DMS53 treated with DMSO at 0.1 percent for 48 hours (cell line): ENCODE measurements at regions not wholly inside any gene's neighbourhood (a gene's known extent, or its start where the extent isn't known, plus 50 kb on each side); places are given as distances from the start of the nearest gene placed in this dataset.
A peak's percentile ranks its signal among the peaks of the same experiment; 100 is the strongest.

Source experiments
- DNase-seq: peaks from one replicate; lab custom pipeline; 2025; ENCODE audit not compliant: unreplicated experiment; lab: John Stamatoyannopoulos, UW

DNA sequence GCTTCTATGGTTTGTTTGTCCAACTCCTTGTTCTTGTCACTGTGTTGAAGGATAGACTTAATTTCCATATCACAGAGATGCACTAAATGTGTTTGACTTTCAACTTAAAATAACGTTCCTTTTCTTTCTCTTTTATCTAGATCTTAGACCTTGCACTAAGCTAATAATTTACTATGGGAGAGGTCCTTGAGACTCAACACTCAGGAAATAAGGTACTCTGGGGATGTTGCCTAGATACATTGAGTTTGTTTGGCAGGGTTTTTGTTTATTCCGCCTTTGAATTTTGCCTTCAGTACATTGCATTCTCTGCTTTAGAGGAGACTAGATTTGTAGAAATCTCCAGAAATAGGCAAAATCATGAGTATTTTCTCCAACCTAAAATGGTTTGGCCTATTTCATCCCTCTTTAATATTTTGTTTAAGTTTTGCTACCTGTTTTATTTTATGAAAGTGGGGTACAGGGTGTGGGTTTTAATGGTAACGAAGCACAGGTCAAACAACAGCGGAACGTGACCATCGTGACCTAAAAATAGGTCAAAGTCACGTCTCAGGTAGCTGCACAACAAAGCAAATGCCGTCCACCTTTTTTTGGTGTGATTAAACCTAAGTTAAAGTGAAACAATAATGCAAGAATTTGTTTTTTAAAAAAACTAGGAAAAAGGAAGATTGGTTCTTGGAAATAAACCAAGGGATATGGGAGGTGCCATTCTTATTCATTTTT lies 115.3 kb upstream of the CPSF6 start:
- peak; percentile 71 for DNase-seq

DNA sequence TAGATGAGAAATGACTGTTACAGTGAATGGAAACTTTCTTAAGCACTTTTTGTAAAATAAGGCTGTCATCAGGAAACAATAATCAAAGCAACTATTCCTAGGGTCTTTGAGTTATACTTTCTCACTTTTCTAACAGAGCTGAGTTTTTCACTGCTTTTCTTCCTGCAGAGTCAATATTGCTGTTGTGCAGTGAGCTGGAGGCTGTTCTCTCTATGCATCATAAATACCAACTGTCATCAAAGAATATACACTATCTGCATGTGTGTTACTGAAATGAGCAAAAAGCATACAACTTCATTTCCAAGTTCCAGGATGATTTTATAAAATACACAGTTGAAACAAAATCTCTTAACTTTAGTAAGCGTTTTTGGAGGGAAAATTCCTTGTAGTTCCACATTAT lies 110.4 kb upstream of the CPSF6 start:
- no peak for DNase-seq

DNA sequence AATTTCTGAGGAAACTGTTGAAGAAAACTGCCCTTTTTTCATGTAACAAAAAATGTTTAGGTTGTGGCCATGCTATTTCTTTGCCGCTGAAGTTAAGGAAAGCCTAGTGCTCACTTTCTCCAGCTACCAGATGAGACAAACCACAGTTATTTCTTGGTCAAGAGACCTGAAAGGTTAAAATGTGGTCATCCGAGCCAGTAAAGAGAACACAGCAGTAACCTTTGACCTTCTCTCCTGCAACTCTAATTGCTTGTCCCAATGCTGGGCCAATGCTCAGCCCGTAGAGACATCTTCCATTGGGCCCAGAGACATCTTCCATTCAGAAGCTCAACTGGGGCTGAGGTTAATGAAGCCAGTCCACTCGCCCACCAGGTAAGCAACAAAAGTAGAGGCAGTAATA lies 109.8 kb upstream of the CPSF6 start:
- no peak for DNase-seq

DNA sequence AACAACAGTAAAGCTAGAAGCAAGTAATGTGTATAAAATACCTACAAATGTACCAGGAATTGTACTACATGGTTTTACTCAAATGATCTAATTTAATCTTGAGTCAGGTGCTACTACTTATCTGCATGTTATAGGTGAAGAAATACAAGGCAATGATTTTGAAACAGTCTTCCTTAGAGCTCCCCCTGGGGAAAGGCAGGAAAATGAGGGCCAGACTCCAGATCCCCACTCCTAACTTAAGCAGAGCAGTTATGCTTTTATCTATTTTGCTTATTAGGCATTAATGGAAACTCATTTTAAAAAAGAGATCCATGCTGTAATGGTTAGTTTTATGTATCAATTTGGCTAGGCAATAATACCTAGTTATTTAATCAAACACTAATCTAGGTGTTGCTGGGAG lies 109.3 kb upstream of the CPSF6 start:
- no peak for DNase-seq

DNA sequence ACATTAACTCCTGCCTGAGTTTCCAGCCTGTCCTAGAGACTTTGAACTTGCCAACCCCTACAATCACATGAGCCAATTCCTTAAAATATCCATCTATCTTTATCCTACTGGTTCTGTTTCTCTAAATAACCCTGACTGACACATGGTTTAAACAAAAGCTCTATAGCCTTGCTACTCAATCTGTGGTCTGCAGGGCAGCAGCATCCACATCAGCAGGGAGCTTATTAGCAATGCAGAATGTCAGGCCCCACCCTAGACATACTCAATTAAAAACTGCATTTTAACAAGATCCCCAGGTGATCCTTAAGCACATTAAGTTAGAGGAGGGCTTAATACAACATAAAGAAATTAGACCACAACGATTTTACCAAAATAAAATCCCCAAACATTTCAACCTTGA lies 108.3 kb upstream of the CPSF6 start:
- no peak for DNase-seq

DNA sequence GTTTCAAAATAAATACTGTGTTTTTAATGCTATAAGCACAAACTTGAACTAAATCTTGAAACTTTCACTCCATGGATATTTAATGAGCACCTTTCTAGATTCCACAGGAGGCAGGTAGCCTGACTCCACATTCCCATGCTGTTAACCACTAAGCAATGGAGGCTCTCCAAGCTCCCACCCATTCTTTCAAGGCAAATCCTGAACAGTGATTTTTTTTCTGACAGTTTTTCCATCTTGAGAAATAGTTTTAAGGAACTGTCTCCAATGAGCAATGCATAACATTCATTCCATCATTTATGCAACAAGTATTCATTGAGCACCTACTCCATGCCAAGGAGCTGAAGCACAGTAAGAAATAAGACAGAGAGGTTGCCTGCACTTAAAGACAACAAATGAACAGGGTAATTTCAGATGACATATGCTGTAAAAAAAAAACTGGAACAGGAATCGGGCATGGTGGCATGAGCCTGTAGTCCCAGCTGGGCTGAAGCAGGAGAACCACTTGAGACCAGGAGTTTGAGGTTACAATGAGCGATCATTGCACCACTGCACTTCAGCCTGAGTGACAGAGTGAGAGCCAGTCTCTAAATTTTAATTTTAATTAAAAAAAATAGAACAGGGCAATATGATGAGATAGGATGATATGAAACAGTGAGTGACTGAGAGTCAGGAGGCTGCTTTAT lies 102.3 kb upstream of the CPSF6 start:
- no peak for DNase-seq

DNA sequence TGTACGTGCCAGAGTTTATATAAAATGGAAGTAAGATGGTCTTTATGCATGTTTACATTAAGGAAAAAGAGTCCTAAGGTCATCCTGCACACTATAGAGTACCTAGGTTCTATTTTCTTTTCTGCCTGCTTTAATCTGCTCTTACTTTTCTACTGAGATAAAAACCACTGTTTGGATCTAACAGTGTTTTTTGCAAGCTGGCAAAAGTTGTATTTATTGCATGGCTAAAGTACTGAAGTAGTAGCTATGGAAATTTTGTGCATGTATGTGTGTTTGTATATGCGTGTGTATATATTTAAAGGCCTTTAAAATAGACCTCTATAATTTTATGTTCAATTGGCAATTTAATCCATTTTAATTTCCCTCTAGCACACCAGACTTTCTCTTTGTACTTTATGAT lies 98.3 kb upstream of the CPSF6 start:
- no peak for DNase-seq

DNA sequence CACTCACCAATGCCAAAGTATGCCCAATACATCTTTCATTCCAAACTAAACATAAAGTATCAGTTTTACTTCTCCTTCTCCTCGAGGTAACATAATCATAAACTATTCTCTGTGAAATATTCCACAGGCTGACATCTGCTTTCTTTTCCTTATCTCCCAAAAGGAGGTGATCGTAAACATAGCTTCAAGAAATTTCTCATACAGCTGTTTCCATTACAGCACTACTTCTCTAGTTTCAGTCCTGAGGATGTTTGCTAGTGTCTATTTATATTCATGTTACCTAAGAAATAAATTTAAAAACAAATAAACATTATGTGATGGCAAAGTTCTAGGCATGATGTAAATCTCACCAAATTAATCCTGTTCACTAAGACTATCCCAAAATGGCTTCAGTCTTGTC lies 90.1 kb upstream of the CPSF6 start:
- no peak for DNase-seq

DNA sequence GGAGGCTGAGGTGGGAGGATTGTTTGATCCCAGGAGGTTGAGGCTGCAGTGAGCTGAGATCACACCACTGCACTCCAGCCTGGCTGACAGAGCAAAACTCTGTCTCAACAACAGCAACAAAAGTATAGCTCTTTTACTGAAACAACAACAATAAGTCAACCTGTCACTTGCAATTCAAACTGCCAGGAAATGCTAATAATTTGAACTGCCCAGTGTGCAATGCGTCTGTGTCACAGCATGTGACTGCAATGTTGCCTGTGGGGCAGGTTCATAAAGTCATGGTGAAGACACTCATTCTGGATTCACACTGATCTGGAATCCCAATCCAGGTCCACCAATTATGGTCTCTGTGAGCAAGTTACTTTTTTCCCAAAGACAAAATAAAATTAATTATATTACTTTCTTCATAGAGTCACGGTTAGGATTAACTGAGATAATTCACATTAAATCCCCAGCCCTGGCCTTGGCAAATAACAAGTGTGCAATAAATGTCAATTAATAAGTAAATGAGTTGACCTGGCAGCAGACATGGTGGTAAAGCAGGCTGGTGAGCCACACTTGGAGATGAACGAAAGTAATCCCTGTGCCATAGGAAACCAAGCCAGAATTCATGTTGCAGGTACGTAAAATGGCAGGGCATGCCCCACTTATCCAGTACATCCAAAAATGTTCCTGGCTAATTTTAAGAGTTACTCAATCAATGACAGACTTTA lies 89.1 kb upstream of the CPSF6 start:
- DNase-seq: no peak

DNA sequence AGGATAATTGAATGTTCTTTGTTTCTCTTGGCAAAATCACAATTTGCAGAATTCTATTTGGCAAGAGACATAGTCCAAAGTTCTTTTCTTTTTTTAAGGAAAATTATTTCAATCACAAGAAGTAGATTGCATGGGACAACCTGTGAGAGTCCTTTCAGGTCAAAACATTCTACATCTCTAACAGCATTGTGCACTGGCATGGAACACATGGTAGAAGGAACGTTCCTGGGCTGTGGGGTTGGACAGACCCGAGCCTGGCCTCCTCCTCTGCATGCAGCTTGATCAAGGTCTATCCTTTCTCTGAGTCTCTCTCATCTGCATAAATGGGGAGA lies 88.6 kb upstream of the CPSF6 start:
- DNase-seq: no peak

DNA sequence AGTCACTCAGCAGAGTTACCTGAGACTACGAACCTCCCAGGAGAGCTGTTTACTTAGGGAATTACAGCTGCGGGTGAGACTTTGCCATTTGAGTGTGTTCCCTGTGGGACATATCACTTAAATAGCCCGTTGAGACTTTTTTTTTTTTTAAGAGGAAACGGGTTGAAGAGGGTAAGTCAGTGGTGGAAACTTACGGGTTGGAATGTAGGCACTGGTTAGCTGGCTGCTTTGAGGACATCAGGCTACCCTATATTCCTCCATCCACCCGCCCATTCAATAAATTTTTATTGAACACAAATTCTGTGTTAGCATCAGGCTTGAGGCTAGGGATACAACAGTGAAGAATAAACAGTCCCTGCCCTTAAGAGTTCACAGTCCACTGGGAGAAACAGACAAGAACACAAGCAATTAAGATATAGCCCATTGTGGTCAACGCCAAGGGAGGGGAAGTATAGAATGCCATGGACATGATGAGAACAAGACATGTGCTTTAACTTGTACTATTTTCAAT lies 88.1 kb upstream of the CPSF6 start:
- peak; percentile 55 for DNase-seq

DNA sequence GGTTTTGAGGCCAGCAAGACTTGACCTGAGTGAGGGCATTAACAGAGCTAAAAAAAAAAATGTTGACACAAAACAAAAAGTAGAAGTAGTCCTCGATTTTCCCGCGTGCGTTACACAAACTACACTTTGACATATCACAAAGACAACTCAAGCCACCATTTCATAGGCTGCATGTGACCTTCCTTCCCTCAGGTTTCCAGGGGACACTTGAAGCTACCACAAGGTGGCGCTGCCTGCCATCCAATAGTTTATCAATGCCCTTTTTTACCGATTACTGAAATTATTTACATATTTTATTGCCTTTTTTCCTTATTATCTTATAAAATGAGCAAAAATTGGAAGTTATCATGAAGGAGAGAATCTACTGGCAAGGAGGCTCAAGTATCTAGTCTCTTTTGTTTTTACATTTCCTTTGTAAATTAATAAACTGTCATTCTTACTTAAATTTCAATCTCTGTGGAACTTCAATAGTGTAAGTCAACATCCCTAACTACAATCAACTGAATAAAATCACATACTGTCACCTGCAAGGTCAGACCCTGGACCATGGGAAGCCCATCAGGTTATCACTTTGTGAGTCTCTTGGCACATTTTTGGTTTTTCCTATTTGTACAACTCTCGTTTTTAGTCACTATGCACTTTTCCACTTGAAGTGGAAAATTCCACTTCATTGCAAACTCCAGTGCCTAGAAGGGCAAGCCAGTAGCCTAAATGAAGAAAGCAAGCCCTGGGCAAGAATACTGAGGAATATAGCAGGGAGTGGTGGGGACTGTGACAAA lies 84.6 kb upstream of the CPSF6 start:
- DNase-seq: peak; percentile 75

DNA sequence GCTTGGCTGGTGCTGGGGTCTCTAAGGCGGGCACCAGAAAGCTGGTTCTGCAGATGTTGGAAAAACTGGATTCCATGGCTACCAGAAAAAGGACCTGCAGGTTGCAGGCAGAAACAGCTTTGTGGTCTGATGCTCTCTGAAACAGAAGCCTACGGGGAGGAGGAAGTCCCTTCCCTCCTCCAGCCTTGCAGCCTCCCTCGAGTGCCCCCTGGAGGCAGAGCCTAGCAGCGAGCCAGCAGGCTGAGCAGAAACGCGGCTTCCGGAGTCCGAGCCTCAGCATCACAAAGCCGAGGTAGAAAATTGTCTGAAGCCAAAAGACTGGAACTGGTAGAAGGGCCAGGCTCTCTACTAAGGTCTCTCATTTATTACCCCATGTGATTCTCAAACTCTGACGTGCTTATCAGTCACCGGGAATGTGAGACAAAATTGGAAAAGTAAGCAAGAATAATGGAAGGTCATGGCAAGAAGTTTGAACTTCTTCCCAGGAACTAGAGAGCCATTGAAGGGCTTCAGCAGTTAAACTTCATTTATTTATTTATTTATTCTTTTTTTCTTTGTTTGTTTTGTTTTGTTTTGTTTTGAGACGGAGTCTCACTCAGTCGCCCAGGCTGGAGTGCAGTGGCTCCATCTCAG lies 82.2 kb upstream of the CPSF6 start:
- DNase-seq: peak; percentile 92

DNA sequence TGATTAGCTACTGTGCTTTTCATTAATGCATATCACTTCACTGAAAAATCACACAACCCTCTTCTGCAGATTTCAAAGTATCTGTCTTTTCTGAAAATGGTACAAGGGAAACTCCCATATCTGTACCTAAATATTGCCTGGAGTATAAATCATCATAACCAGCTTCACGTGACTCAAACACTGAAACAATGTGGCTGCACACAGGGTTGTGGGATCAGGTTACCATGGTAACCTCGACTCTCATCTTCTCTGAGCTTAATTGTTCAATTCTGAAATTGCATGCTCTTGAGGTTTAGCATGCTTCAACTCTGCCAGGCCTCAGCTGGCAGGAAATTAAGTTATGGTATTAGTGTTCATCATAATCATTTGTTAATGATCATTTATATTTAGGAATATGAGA lies 77.5 kb upstream of the CPSF6 start:
- no peak for DNase-seq

DNA sequence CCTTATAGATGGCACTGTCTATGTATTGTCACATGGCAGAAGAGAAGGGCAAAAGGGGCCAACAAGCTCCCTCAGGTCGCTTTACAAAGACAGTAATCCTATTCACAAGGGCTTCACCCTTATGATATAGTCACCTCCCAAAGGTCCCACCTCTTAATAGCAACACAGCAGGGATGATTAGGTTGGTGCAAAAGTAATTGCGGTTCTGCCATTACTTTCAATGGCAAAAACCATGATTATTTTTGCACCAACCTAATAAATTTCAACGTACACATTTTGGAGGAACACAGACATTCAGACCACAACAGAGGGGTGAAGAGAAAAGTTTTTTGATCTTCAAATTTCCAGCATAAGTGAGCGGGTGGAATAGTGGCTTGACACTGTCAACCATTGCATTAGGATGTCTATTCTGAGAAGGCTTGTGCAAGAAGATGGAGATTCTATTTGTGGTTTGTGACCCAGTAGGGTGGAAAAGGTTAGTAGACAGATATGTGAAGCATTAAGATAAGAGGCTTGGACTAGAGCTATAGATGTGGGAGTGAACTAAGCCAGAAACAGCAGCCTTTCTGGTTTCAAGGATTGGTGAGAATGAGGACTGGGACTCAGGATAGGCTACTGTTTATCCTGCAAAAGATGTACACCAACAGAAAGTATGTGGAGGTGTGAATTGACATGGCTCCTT lies 75.5 kb upstream of the CPSF6 start:
- no peak for DNase-seq

DNA sequence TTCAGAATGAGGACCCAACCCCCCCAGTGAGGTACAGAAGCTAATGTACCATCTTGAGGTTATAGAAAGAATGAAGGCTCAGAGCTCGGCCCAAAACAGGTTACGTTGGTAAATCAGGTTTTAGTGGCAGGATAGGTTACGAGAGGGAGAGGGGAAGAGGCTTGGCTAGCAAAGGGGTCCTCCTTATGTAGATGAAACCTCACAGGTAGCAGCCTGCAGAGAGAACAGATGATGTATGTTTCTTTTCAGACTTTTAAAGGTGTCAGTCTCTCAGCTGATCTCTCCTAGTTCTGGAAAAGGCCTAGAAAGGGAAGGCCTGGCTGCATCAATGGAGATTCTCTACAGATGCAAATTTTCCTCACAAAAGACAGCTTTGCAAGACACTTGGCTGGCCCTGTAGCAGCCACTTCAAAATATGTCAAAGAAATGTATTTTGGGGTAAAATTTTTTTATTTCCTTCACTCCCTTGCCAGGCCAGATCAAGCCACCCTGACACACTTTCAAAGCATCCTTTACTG lies 71.7 kb upstream of the CPSF6 start:
- DNase-seq: no peak

DNA sequence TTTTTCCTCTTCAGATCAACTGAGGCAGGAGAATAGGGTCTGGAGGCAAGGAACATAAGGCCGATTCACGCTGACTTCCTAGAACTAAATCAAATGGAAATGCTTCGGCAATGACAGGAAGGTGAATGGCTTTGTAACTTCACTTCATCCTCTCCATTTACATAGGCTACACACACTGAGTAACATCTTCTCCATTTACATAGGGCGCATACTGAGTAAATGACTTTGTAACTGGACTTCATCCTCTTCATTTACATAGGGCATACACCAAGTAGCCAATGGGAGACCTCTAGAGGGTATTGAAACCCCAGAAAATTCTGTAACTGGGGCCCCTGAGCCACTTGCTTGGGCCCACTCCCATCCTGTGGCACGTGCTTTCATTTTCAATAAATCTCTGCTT lies 71.0 kb upstream of the CPSF6 start:
- DNase-seq: no peak

DNA sequence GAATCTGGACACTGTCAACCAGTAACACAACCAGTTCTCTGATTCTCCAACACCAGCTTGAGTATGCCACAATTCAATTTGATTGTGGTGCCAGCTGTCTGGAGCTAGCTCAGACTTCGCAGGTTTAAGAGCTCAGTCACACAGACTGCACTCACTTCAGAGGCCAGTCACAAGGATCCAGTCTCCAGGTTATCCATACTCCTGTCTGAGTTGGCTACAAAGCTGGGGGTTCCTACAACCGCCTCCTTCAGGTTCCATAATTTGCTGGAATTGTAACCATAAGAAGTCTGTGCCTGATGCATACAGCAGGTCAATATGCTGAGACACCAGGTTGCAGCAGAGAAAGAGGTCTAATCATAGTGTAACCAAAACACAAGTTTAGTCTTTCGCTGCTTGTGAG lies 70.5 kb upstream of the CPSF6 start:
- no peak for DNase-seq

DNA sequence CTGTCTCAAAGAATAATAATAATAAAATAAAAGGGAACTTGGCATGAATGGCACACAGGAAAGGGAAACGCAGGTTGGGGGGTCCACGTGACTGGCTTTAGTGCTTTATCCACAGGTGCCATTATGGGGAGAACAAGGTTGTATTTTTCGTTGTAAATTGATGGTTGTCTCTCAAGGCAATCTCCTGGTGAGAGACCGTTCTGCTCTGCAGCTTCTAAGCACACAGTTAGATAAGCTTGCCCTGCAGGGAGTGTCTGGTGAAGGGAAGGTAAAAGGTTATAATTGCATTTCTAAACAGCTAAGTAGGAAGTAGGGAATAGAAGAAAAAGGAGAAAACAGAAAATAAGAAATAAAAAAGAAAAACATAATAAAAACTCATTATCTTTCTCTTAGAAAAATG lies 69.1 kb upstream of the CPSF6 start:
- DNase-seq: no peak

DNA sequence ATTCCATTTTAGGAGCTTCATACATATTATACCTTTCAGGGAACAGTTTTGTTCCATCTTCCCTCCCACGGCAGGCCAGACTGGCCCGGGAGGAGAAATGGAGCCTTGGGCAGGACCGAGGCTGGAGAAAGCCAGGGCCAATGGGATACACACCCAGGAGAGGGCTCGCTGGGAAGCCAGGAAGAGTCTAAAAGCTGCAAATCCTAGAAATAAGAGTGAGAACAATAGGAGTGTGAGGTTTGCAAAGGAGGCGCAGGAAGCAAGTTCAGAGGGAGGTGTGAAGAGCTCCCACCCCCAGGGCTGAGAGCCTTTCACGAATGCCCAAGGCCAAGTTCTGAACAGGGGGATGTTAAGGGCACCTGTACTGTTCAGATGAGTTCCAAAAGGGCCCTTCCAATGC lies 67.5 kb upstream of the CPSF6 start:
- DNase-seq: no peak
